ENCODE measurements at regions not wholly inside any gene's neighbourhood (a gene's known extent, or its start where the extent isn't known, plus 50 kb on each side); places are given as distances from the start of the nearest gene placed in this dataset.

GRCh38 chr1:216937491-216937890, 214.3 kb upstream of the ESRRG start:
- no peak overlapping the region for H3K27ac ChIP-seq
- DNase-seq (ENCODE audit: low spot score) = no peak
- intact Hi-C loops (cut with DNase I) = no loop called here
- no peak overlapping the region for H3K4me3 ChIP-seq
- no peaks in the 10 kb centered on the region for H3K36me3 ChIP-seq
- WGBS = 14% methylated on average over 1 of the region's 1 CpG
- no peak for TF ChIP-seq POLR2AphosphoS5 (IDR thresholded peaks at IDR 0.05)
- no peak for TF ChIP-seq CTCF (IDR thresholded peaks at IDR 0.05)
- H3K27me3 ChIP-seq (replicated peaks; ENCODE audit: insufficient read depth) = no peaks in the 10 kb centered on the region
- H3K4me1 ChIP-seq (replicated peaks) = no peaks in the 10 kb centered on the region
- H3K9me3 ChIP-seq = no peaks in the 10 kb centered on the region

DNA sequence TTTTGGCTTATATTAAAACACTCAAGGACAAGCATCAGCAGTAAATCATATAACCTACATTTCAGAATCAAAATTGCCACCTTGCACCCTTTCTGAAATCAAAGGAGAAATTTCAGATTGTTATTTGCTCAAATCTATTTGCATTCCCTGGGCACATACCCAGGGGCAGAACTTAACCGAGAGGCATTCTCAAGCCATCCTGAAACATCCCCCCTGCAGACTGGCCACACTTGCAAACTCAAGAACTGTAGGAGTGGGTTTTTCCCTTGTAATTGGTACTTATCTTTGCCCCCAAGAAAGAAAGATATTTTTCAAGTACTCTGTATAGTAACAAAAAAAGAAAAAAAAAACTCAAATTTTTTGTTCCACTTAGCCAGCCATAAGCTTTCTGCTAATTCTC, 213.6 kb upstream of the ESRRG start:
- WGBS = 88% methylated on average over 1 of the region's 1 CpG
- H3K9me3 ChIP-seq = no peaks in the 10 kb centered on the region
- DNase-seq (ENCODE audit: low spot score) = no peak
- no peaks in the 10 kb centered on the region for H3K4me1 ChIP-seq (replicated peaks)
- H3K27me3 ChIP-seq (replicated peaks; ENCODE audit: insufficient read depth) = no peaks in the 10 kb centered on the region
- TF ChIP-seq POLR2A (IDR thresholded peaks at IDR 0.05) (no peak), CTCF (IDR thresholded peaks at IDR 0.05) (no peak), POLR2AphosphoS5 (IDR thresholded peaks at IDR 0.05) (no peak)
- H3K36me3 ChIP-seq = no peaks in the 10 kb centered on the region
- intact Hi-C loops (cut with DNase I) = no loop called here
- H3K4me3 ChIP-seq = no peak overlapping the region
- H3K27ac ChIP-seq = no peak overlapping the region

GRCh38 chr1:216935901-216936300, 212.7 kb upstream of the ESRRG start:
- H3K4me3 ChIP-seq = no peak overlapping the region
- DNase-seq (ENCODE audit: low spot score) = no peak
- no peak overlapping the region for H3K27ac ChIP-seq
- intact Hi-C loops (cut with DNase I) = no loop called here
- H3K36me3 ChIP-seq = no peaks in the 10 kb centered on the region
- H3K4me1 ChIP-seq (replicated peaks) = no peaks in the 10 kb centered on the region
- H3K27me3 ChIP-seq (replicated peaks; ENCODE audit: insufficient read depth) = no peaks in the 10 kb centered on the region
- H3K9me3 ChIP-seq = no peaks in the 10 kb centered on the region
- whole genome bisulfite sequencing = 53% methylated on average over 3 of the region's 3 CpGs
- no peak for TF ChIP-seq POLR2A (IDR thresholded peaks at IDR 0.05)

DNA sequence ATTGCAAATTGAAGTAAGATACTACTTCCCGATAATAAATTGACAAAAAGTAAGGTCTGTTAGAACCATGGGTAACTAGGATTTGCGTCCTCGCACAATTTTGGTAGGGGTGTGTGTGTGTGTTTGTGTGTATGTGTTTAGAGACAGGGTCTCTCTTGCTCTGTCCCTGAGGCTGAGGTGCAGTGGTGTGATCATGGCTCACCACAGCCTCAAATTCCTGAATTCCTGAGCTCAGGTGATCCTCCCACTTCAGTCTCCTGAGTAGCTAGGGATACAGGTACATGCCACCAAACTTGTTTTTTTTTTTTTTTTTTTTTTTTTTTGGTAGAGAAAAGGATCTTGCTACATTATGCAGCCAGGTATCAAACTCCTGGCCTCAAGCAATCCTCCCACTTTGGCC, 209.2 kb upstream of the ESRRG start:
- intact Hi-C loops (cut with DNase I) = no loop called here
- 96% methylated on average over 3 of the region's 3 CpGs for WGBS
- Histone ChIP-seq H3K4me3 (no peak overlapping the region), H3K27ac (no peak overlapping the region), H3K9me3 (no peaks in the 10 kb centered on the region), H3K4me1 (replicated peaks) (no peaks in the 10 kb centered on the region), H3K36me3 (no peaks in the 10 kb centered on the region), H3K27me3 (replicated peaks; ENCODE audit: insufficient read depth) (no peaks in the 10 kb centered on the region)
- TF ChIP-seq POLR2AphosphoS5 (IDR thresholded peaks at IDR 0.05) = no peak
- TF ChIP-seq CTCF (IDR thresholded peaks at IDR 0.05) = no peak
- TF ChIP-seq POLR2A (IDR thresholded peaks at IDR 0.05) = no peak
- DNase-seq (ENCODE audit: low spot score) = no peak

DNA sequence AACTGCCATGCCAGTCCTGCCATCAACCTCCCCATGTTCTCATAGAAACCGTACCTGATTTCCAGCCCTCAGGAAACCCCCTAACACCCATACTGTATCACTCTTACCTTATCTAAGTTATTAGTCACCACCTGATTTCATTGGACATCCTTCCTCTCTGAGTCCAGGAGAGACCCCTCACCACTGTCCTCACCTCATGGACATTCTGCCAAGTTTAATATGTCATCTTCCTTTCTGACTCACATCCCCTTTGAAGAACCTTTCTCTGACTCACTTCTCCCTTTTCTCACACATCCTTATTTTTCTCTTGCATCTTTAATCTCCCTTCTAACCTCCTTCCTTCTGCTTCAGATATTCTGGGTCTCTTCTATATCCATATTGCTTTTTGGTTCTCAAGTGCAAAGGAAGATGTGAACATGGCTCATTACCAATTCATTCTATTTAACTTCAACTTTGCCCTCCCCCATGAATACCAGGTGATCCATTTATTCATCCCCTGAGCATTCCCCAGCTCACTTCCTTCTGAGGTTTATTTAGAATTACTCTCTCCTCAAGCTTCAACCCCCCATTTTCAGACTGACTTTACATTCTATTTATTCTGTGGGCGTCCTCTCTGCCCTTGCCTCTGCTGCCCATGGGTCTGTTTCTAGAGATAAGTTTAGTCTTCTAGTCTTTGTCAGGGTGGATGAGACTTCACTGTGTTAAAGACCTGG, 206.8 kb upstream of the ESRRG start:
- Histone ChIP-seq H3K27me3 (replicated peaks; ENCODE audit: insufficient read depth) (no peaks in the 10 kb centered on the region), H3K9me3 (no peaks in the 10 kb centered on the region), H3K4me3 (no peak overlapping the region), H3K36me3 (no peaks in the 10 kb centered on the region), H3K27ac (no peak overlapping the region), H3K4me1 (replicated peaks) (no peaks in the 10 kb centered on the region)
- no peak for DNase-seq (ENCODE audit: low spot score)
- intact Hi-C loops (cut with DNase I) = no loop called here
- TF ChIP-seq CTCF (IDR thresholded peaks at IDR 0.05) = no peak
- TF ChIP-seq POLR2AphosphoS5 (IDR thresholded peaks at IDR 0.05) = no peak
- no peak for TF ChIP-seq POLR2A (IDR thresholded peaks at IDR 0.05)
- 89% methylated on average over 2 of the region's 2 CpGs for WGBS

Measured in prostate gland (tissue), 2 donors.